Endothelial cell of umbilical vein (primary cell): ENCODE measurements at regions not wholly inside any gene's neighbourhood (a gene's known extent, or its start where the extent isn't known, plus 50 kb on each side); places are given as distances from the start of the nearest gene placed in this dataset.
A peak's percentile ranks its signal among the peaks of the same experiment; 100 is the strongest.

Experiments used
- BruUV-seq: library from RNA; stranded (reverse); fragments of 400-500 nt; replicated peaks from 2 replicates; lab custom pipeline; 2021; lab: Mats Ljungman, UMichigan
- CTCF ChIA-PET: fragments of 300-600, 350-600 bp; sonication (Branson Sonifier 250); formaldehyde crosslinking; loops from one replicate; lab custom pipeline; 2021; ENCODE audit warnings: antibody characterized with exemption, inconsistent platforms; lab: Charles Lee
- POLR2A ChIA-PET: fragments of 300-600, 350-600 bp; sonication (Branson Sonifier 250); formaldehyde crosslinking; loops from one replicate; lab custom pipeline; 2021; ENCODE audit warnings: antibody characterized with exemption, inconsistent platforms; lab: Charles Lee
- DNase-seq: peaks from one replicate; pipeline ENCODE4 v3.0.0-alpha.2; 2011; ENCODE audit warnings: low read depth, low spot score
- FAIRE-seq: peaks from 2 replicates; lab custom pipeline; 2011; peaks lifted over from hg19 to GRCh38; lab: Jason Lieb, UNC
- H2AFZ ChIP-seq: 2 replicates; pipeline ENCODE4 v1.6.0; 2012; ENCODE audit warnings: low read depth, low read length, control low read depth, inconsistent platforms
- H3K27ac ChIP-seq: 2 replicates; pipeline ENCODE4 v1.5.1; 2011; ENCODE audit warnings: low read depth, mild to moderate bottlenecking, control low read depth, low read length, moderate library complexity; ENCODE audit not compliant: insufficient read depth
- H3K27me3 ChIP-seq, 2 experiments: 2 replicates each; pipeline versions ENCODE4 v1.6.0 to v1.6.1; 2011; ENCODE audit warnings: low read length in 2 of 2, mixed read lengths in 1 of 2; ENCODE audit not compliant: control insufficient read depth in 2 of 2, insufficient read depth in 2 of 2
- H3K36me3 ChIP-seq, 2 experiments: 2 replicates in 1 of 2; 3 replicates in 1 of 2; pipeline ENCODE4 v1.5.1; 2011; ENCODE audit warnings: low read length in 2 of 2, mild to moderate bottlenecking in 1 of 2, moderate library complexity in 1 of 2; ENCODE audit not compliant: control insufficient read depth in 2 of 2, insufficient read depth in 2 of 2; ENCODE audit errors: extremely low read depth in 1 of 2
- H3K4me1 ChIP-seq: 3 replicates; pipeline ENCODE4 v1.5.1; 2011; ENCODE audit warnings: mild to moderate bottlenecking, low read length; ENCODE audit not compliant: control insufficient read depth, insufficient read depth; ENCODE audit errors: extremely low read depth
- H3K4me2 ChIP-seq: 2 replicates; pipeline ENCODE4 v1.6.1; 2011; ENCODE audit warnings: low read length, control low read depth, mixed read lengths; ENCODE audit not compliant: insufficient read depth
- H3K4me3 ChIP-seq, 3 experiments: fragments of 200-600 bp in 1 of 3; sonication (generic), shearing (Covaris generic) in 1 of 3; replicated peaks in 1 of 3; 2 replicates each; pipeline ENCODE4 v1.5.1; 2011 to 2016; ENCODE audit warnings: control low read depth in 3 of 3, low read length in 3 of 3, mild to moderate bottlenecking in 2 of 3, inconsistent platforms in 1 of 3, low read depth in 1 of 3, moderate library complexity in 1 of 3; ENCODE audit not compliant: insufficient read depth in 1 of 3
- H3K79me2 ChIP-seq: 2 replicates; pipeline ENCODE4 v1.6.0; 2012; ENCODE audit warnings: low read length, inconsistent platforms; ENCODE audit not compliant: control insufficient read depth, insufficient read depth
- H3K9ac ChIP-seq: replicated peaks from 2 replicates; pipeline ENCODE3; 2011; ENCODE audit warnings: low read length, control low read depth; ENCODE audit not compliant: insufficient read depth; ENCODE audit errors: extremely low read depth
- H3K9me1 ChIP-seq: replicated peaks from 3 replicates; pipeline ENCODE4 v1.6.0; 2011; ENCODE audit warnings: mild to moderate bottlenecking, low read length; ENCODE audit not compliant: control insufficient read depth, insufficient read depth; ENCODE audit errors: extremely low read depth
- H3K9me3 ChIP-seq: replicated peaks from 2 replicates; pipeline ENCODE4 v1.5.1; 2012; ENCODE audit warnings: low read length, inconsistent platforms; ENCODE audit not compliant: control insufficient read depth, insufficient read depth
- H4K20me1 ChIP-seq: replicated peaks from 2 replicates; pipeline ENCODE3; 2011; ENCODE audit warnings: mild to moderate bottlenecking, low read length; ENCODE audit not compliant: control insufficient read depth, insufficient read depth; ENCODE audit errors: extremely low read depth
- CTCF ChIP-seq, 2 donors: IDR thresholded peaks; 1 replicate in 1 of 2; 2 replicates in 1 of 2; pipeline ENCODE4 v1.5.1; 2011; ENCODE audit warnings: low read length in 2 of 2, mild to moderate bottlenecking in 2 of 2, moderate library complexity in 2 of 2, control low read depth in 1 of 2, inconsistent platforms in 1 of 2, low read depth in 1 of 2; ENCODE audit not compliant: insufficient read depth in 1 of 2; ENCODE audit errors: extremely low read depth in 1 of 2
- EZH2 ChIP-seq: IDR thresholded peaks from 2 replicates; pipeline ENCODE4 v1.6.1; 2012; ENCODE audit warnings: borderline replicate concordance, low read depth, mild to moderate bottlenecking, moderate library complexity, low read length, inconsistent platforms; ENCODE audit not compliant: severe bottlenecking
- FOS ChIP-seq: IDR thresholded peaks from 2 replicates; pipeline ENCODE4 v1.6.1; 2011; ENCODE audit warnings: mild to moderate bottlenecking, low read length, moderate library complexity, borderline replicate concordance; ENCODE audit not compliant: insufficient read depth
- GATA2 ChIP-seq: IDR thresholded peaks from 2 replicates; pipeline ENCODE4 v1.7.0; 2011; ENCODE audit warnings: low read depth, mild to moderate bottlenecking, moderate library complexity, mixed read lengths, low read length; ENCODE audit not compliant: insufficient read length, insufficient read depth
- JUN ChIP-seq: IDR thresholded peaks from 2 replicates; pipeline ENCODE4 v1.6.1; 2011; ENCODE audit warnings: borderline replicate concordance, low read depth; ENCODE audit not compliant: insufficient read length, insufficient read depth
- MYC ChIP-seq: IDR thresholded peaks from one replicate; pipeline ENCODE4 v1.6.1; 2011; ENCODE audit warnings: mild to moderate bottlenecking, low read depth, low read length
- POLR2A ChIP-seq: IDR thresholded peaks from 2 replicates; pipeline ENCODE4 v1.6.1; 2012; ENCODE audit warnings: low read depth, mild to moderate bottlenecking, control low read depth, low read length
- POLR2AphosphoS5 ChIP-seq: IDR thresholded peaks from 2 replicates; pipeline ENCODE4 v1.6.1; 2012; ENCODE audit warnings: low read depth, mild to moderate bottlenecking, control low read depth, low read length, moderate library complexity; ENCODE audit not compliant: insufficient read depth
- dilution Hi-C: fragments of 300-500 bp; cut with MboI; formaldehyde crosslinking; loops from one replicate; pipeline ENCODE4 v1.15.0; 2019; ENCODE audit warnings: low sequenced_read_pairs; ENCODE audit not compliant: extremely low pct_ligation_motif_present
- intact Hi-C: fragments of 100-400 bp; cut with micrococcal nuclease; formaldehyde crosslinking; loops from one replicate; pipeline ENCODE4 v1.10.0; 2022
- TF ChIP-seq, protein P1 (sequence below): IDR thresholded peaks from 2 replicates; pipeline ENCODE4 v1.6.1; 2011; ENCODE audit not compliant: insufficient read depth, insufficient read length

DNA sequence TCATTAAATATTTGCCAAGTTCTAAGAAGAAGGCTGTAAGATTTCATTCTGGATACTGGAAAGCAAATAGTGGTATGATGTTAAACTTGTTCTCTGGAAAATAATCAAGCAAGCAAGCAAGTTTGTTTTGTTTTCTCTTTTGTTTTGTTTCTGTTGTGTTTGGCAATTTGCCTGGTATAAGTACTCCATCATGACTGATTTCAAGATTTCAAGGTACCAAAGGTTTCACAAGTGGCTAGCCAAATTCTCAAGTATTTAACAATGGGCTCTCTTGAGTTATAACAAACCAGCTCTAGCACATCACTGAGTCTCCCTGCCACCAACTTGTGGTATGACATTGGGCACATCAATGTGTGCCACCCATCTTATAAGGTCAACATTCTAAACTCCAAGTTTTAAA lies 151.7 kb upstream of the IGFBP3 start:
- ChIA-PET CTCF (interaction anchor here (1.1 kb wide), 1 partner anchor 1028 kb away, joined by 4 read pairs; no protein-coding TSS in a partner anchor), POLR2A (no interaction called here)
- peak; percentile 35 for FAIRE-seq
- intact Hi-C loops = no loop called here
- peaks cover 0 to 6% of the 10 kb centered on the region in 2 experiments for H3K27me3 ChIP-seq
- H3K79me2 ChIP-seq = no peaks in the 10 kb centered on the region
- H3K36me3 ChIP-seq = no peaks in the 10 kb centered on the region
- no peaks in the 10 kb centered on the region for H3K4me1 ChIP-seq
- H2AFZ ChIP-seq = no peak overlapping the region
- no peaks in the 10 kb centered on the region for H3K9me1 ChIP-seq
- no peak for DNase-seq
- H3K9me3 ChIP-seq = no peaks in the 10 kb centered on the region
- no peak overlapping the region for H3K27ac ChIP-seq
- TF ChIP-seq EZH2 (no peak), JUN (no peak), GATA2 (no peak), FOS (no peak)
- dilution Hi-C loops = no loop called here
- H3K9ac ChIP-seq = no peak overlapping the region
- H4K20me1 ChIP-seq = no peaks in the 10 kb centered on the region
- no TSS peak for BruUV-seq
- no peak overlapping the region for H3K4me3 ChIP-seq
- no peak overlapping the region for H3K4me2 ChIP-seq

DNA sequence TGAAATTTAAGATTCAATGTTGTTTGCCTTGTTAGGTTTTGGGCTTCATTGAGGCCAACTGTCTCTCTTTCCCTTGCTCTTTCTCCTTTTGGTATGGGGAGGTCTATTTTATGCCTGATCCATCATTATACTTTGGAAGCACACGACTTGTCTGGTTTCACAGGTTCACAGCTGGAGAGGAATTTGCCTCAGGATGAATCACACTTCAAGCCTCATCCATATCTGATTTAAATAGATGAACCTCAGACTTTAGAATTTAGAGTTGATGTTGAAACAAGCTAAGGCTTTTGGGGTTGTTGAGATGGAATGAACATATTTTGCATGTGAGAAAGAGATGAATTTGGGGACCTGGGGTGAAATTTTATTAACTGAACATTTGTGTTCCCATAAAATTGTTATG lies 150.5 kb upstream of the IGFBP3 start:
- Histone ChIP-seq H4K20me1 (no peaks in the 10 kb centered on the region), H3K4me2 (no peak overlapping the region), H3K27ac (no peak overlapping the region), H3K9ac (no peak overlapping the region), H3K9me1 (no peaks in the 10 kb centered on the region), H2AFZ (no peak overlapping the region), H3K4me1 (no peaks in the 10 kb centered on the region), H3K79me2 (no peaks in the 10 kb centered on the region), H3K27me3 (peaks cover 0 to 6% of the 10 kb centered on the region in 2 experiments), H3K4me3 (no peak overlapping the region), H3K9me3 (no peaks in the 10 kb centered on the region), H3K36me3 (no peaks in the 10 kb centered on the region)
- FAIRE-seq (no peak), DNase-seq (no peak)
- TF ChIP-seq JUN (no peak), CTCF (IDR thresholded peaks at IDR 0.05; ENCODE audit: extremely low read depth in 1 of 2, insufficient read depth in 1 of 2, low read depth in 1 of 2, low read length in 2 of 2) (no peak), EZH2 (no peak), POLR2A (no peak), GATA2 (no peak), MYC (no peak), POLR2AphosphoS5 (no peak), FOS (no peak)
- TF ChIP-seq, protein P1, sequence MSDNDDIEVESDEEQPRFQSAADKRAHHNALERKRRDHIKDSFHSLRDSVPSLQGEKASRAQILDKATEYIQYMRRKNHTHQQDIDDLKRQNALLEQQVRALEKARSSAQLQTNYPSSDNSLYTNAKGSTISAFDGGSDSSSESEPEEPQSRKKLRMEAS = no peak
- intact Hi-C loops (no loop called here), dilution Hi-C loops (no loop called here)
- BruUV-seq = no TSS peak
- CTCF ChIA-PET = interaction anchor here (1.6 kb wide), 1 partner anchor 149 kb away, joined by 5 read pairs; no protein-coding TSS in a partner anchor
- POLR2A ChIA-PET = no interaction called here
